ENCODE measurements at regions not wholly inside any gene's neighbourhood (a gene's known extent, or its start where the extent isn't known, plus 50 kb on each side); places are given as distances from the start of the nearest gene placed in this dataset.
A peak's percentile ranks its signal among the peaks of the same experiment; 100 is the strongest.

GRCh38 chr12:75738486-75738885, 227.1 kb upstream of the KRR1 start:
- POLR2A ChIA-PET: no interaction called here
- Mint-ChIP-seq H3K4me3 (no peak overlapping the region), H3K27me3 (peaks cover 5% of the 10 kb centered on the region), H3K4me1 (no peaks in the 10 kb centered on the region), H3K9me3 (no peaks in the 10 kb centered on the region), H3K27ac (no peak overlapping the region), H3K36me3 (ENCODE audit: low read depth) (no peaks in the 10 kb centered on the region)
- DNase-seq: no peak
- intact Hi-C loops (cut with micrococcal nuclease): no loop called here
- CTCF ChIA-PET: no interaction called here
- no peak for TF ChIP-seq CTCF (IDR thresholded peaks at IDR 0.05)
- ATAC-seq (ENCODE audit: low read depth): peak; percentile 65

GRCh38 chr12:75735853-75736252, 224.4 kb upstream of the KRR1 start:
- TF ChIP-seq CTCF (IDR thresholded peaks at IDR 0.05): no peak
- POLR2A ChIA-PET: no interaction called here
- Mint-ChIP-seq H3K4me1 (no peaks in the 10 kb centered on the region), H3K27me3 (no peaks in the 10 kb centered on the region), H3K27ac (no peak overlapping the region), H3K4me3 (no peak overlapping the region), H3K9me3 (no peaks in the 10 kb centered on the region), H3K36me3 (ENCODE audit: low read depth) (no peaks in the 10 kb centered on the region)
- CTCF ChIA-PET: no interaction called here
- intact Hi-C loops (cut with micrococcal nuclease): no loop called here
- DNase-seq (no peak), ATAC-seq (ENCODE audit: low read depth) (no peak)

- ATAC-seq (ENCODE audit: low read depth): no peak
- Mint-ChIP-seq H3K4me1 (no peaks in the 10 kb centered on the region), H3K4me3 (no peak overlapping the region), H3K36me3 (ENCODE audit: low read depth) (no peaks in the 10 kb centered on the region), H3K27me3 (peaks cover 4% of the 10 kb centered on the region), H3K9me3 (no peaks in the 10 kb centered on the region), H3K27ac (no peak overlapping the region)
- intact Hi-C loops (cut with micrococcal nuclease): no loop called here
- ChIA-PET CTCF (no interaction called here), POLR2A (no interaction called here)
- no peak for DNase-seq
- TF ChIP-seq CTCF (IDR thresholded peaks at IDR 0.05): no peak
These were observed 217.4 kb upstream of the KRR1 start for GRCh38 chr12:75728826-75729225.

- H3K9me3 Mint-ChIP-seq: no peaks in the 10 kb centered on the region
- ChIA-PET CTCF (no interaction called here), POLR2A (no interaction called here)
- peaks cover 7% of the 10 kb centered on the region for H3K27me3 Mint-ChIP-seq
- no peak overlapping the region for H3K4me3 Mint-ChIP-seq
- no peak for ATAC-seq (ENCODE audit: low read depth)
- H3K27ac Mint-ChIP-seq: no peak overlapping the region
- no peaks in the 10 kb centered on the region for H3K36me3 Mint-ChIP-seq (ENCODE audit: low read depth)
- DNase-seq: no peak
- H3K4me1 Mint-ChIP-seq: no peaks in the 10 kb centered on the region
- no peak for TF ChIP-seq CTCF (IDR thresholded peaks at IDR 0.05)
- intact Hi-C loops (cut with micrococcal nuclease): no loop called here
These were observed 216.2 kb upstream of the KRR1 start for GRCh38 chr12:75727577-75727976.

- Mint-ChIP-seq H3K9me3 (no peaks in the 10 kb centered on the region), H3K4me1 (no peaks in the 10 kb centered on the region), H3K27me3 (peaks cover 7% of the 10 kb centered on the region), H3K4me3 (no peak overlapping the region), H3K36me3 (ENCODE audit: low read depth) (no peaks in the 10 kb centered on the region), H3K27ac (no peak overlapping the region)
- intact Hi-C loops (cut with micrococcal nuclease): no loop called here
- ChIA-PET POLR2A (no interaction called here), CTCF (no interaction called here)
- DNase-seq (no peak), ATAC-seq (ENCODE audit: low read depth) (no peak)
- no peak for TF ChIP-seq CTCF (IDR thresholded peaks at IDR 0.05)
These were observed 214.2 kb upstream of the KRR1 start for GRCh38 chr12:75725521-75726111.
